ENCODE measurements at regions not wholly inside any gene's neighbourhood (a gene's known extent, or its start where the extent isn't known, plus 50 kb on each side); places are given as distances from the start of the nearest gene placed in this dataset.

DNA sequence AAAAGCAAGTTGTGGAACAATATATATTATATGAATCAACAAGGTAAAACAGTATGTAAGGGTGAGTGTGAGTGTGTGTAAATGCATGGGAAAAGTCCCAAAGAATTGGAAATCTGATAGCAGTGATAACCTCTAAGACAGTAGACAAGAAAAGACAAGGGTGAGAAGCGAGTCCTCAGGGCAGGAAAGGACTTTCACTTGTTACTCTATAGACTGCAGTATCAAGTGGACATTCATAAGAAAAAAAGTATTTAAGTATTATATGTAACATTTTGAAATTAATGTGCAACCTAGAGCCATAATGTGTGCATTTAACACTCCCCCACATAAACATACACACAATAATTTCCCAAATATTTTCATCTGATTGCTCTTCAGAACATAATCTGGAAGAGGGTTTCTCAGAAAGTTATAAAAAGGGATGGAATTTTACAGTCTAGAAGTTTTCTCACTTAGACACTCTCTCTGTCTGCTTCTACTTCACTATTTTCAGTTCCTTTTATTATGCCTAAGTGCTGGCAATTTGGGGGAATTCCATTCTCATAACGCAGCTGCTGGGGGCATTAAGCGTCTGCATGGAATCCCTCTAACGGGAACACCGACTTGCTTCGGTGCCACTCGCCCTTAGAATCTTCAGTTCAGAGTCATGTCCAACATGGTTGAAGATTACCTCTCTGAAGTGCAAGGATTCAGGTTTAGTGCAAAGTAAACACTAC, 50.0 kb upstream of the CDIN1 start:
- no peak for TF ChIP-seq CTCF (IDR thresholded peaks at IDR 0.05)
- no peak for TF ChIP-seq POLR2A (IDR thresholded peaks at IDR 0.05)
